HG03039 (cell line): ENCODE measurements at regions not wholly inside any gene's neighbourhood (a gene's known extent, or its start where the extent isn't known, plus 50 kb on each side); places are given as distances from the start of the nearest gene placed in this dataset.

Experiments used
- ATAC-seq: cut with Tn5 transposase; IDR thresholded peaks from one replicate; pipeline ENCODE4 v1.9.1; 2021; ENCODE audit warnings: mild to moderate bottlenecking, moderate library complexity; ENCODE audit not compliant: unreplicated experiment

- no peak for ATAC-seq
These were observed 152.4 kb downstream of the TOMM20 start for GRCh38 chr1:234975941-234976860.

- no peak for ATAC-seq
These were observed 153.3 kb downstream of the TOMM20 start for GRCh38 chr1:234975122-234975940.

- ATAC-seq = no peak
These were observed 155.0 kb downstream of the TOMM20 start for GRCh38 chr1:234973426-234974250.

GRCh38 chr1:234972411-234973191 lies 156.0 kb downstream of the TOMM20 start:
- ATAC-seq = no peak

GRCh38 chr1:234971586-234972297 lies 156.9 kb downstream of the TOMM20 start:
- no peak for ATAC-seq

GRCh38 chr1:234970731-234971476 lies 157.7 kb downstream of the TOMM20 start:
- ATAC-seq = no peak

GRCh38 chr1:234970401-234970730 lies 158.3 kb downstream of the TOMM20 start:
- no peak for ATAC-seq

- no peak for ATAC-seq
These were observed 158.8 kb downstream of the TOMM20 start for GRCh38 chr1:234969581-234970400.

- no peak for ATAC-seq
These were observed 159.6 kb downstream of the TOMM20 start for GRCh38 chr1:234969011-234969441.

- no peak for ATAC-seq
These were observed 160.2 kb downstream of the TOMM20 start for GRCh38 chr1:234968451-234968850.

GRCh38 chr1:234967121-234967520 lies 161.5 kb downstream of the TOMM20 start:
- ATAC-seq = no peak

GRCh38 chr1:234965111-234965510 lies 163.5 kb downstream of the TOMM20 start:
- ATAC-seq = no peak

- ATAC-seq = no peak
These were observed 164.5 kb downstream of the TOMM20 start for GRCh38 chr1:234963904-234964702.

GRCh38 chr1:234963180-234963903 lies 165.3 kb downstream of the TOMM20 start:
- ATAC-seq = peak; percentile 80

GRCh38 chr1:234962340-234962989 lies 166.2 kb downstream of the TOMM20 start:
- peak; percentile 32 for ATAC-seq
